Caco-2 (cell line): ENCODE measurements at regions not wholly inside any gene's neighbourhood (a gene's known extent, or its start where the extent isn't known, plus 50 kb on each side); places are given as distances from the start of the nearest gene placed in this dataset.
A peak's percentile ranks its signal among the peaks of the same experiment; 100 is the strongest.

Experiments
- BruUV-seq: library from RNA; stranded (reverse); fragments of 400-500 nt; replicated peaks from 2 replicates; lab custom pipeline; 2021; lab: Mats Ljungman, UMichigan
- CTCF ChIA-PET: fragments of 300-600 bp; sonication (Branson Sonifier 250); formaldehyde crosslinking; loops from one replicate; lab custom pipeline; 2022; ENCODE audit warnings: antibody characterized with exemption; lab: Charles Lee
- POLR2A ChIA-PET: fragments of 300-600 bp; sonication (Branson Sonifier 250); formaldehyde crosslinking; loops from one replicate; lab custom pipeline; 2022; ENCODE audit warnings: antibody characterized with exemption; lab: Charles Lee
- DNase-seq, 2 experiments: peaks; one replicate each; pipeline versions ENCODE4 v3.0.0 to v3.0.0-alpha.2; 2020 to 2022
- H3K27me3 ChIP-seq: replicated peaks from 2 replicates; pipeline ENCODE4 v1.6.0; 2011; ENCODE audit warnings: low read length; ENCODE audit not compliant: control insufficient read depth, insufficient read depth
- H3K36me3 ChIP-seq: 2 replicates; pipeline ENCODE4 v1.5.1; 2011; ENCODE audit warnings: low read length; ENCODE audit not compliant: control insufficient read depth, insufficient read depth
- H3K4me1 ChIP-seq: fragments of 250-450 bp; sonication (Bioruptor Pico); 2 replicates; pipeline ENCODE4 v1.5.1; 2020; ENCODE audit warnings: mild to moderate bottlenecking
- H3K4me3 ChIP-seq: 2 replicates; pipeline ENCODE4 v1.5.1; 2011; ENCODE audit warnings: low read depth, mild to moderate bottlenecking, control low read depth, low read length
- H3K9me3 ChIP-seq: fragments of 250-450 bp; sonication (Bioruptor Pico); 2 replicates; pipeline ENCODE4 v1.5.1; 2020; ENCODE audit warnings: mild to moderate bottlenecking, moderate library complexity
- H3K27ac Mint-ChIP-seq: one replicate; pipeline ENCODE4 v1.8.0; 2022; ENCODE audit warnings: mixed read lengths; ENCODE audit not compliant: unreplicated experiment
- H3K27me3 Mint-ChIP-seq: one replicate; pipeline ENCODE4 v1.8.0; 2022; ENCODE audit warnings: mixed read lengths; ENCODE audit not compliant: insufficient read depth, unreplicated experiment
- H3K36me3 Mint-ChIP-seq: one replicate; pipeline ENCODE4 v1.8.0; 2022; ENCODE audit warnings: mild to moderate bottlenecking, mixed read lengths; ENCODE audit not compliant: insufficient read depth, unreplicated experiment
- H3K4me1 Mint-ChIP-seq: one replicate; pipeline ENCODE4 v1.8.0; 2022; ENCODE audit warnings: low read depth, mixed read lengths; ENCODE audit not compliant: unreplicated experiment
- H3K4me3 Mint-ChIP-seq: one replicate; pipeline ENCODE4 v1.8.0; 2022; ENCODE audit warnings: mild to moderate bottlenecking, moderate library complexity, mixed read lengths; ENCODE audit not compliant: unreplicated experiment
- H3K9me3 Mint-ChIP-seq: one replicate; pipeline ENCODE4 v1.8.0; 2022; ENCODE audit warnings: mixed read lengths; ENCODE audit not compliant: unreplicated experiment
- CTCF ChIP-seq, 2 experiments: fragments of 200-600 bp in 1 of 2; IDR thresholded peaks; 1 replicate in 1 of 2; 2 replicates in 1 of 2; pipeline versions ENCODE4 v1.5.1 to v1.8.0; 2011 to 2022; ENCODE audit warnings: antibody characterized with exemption in 1 of 2, control low read depth in 1 of 2, inconsistent platforms in 1 of 2, low read depth in 1 of 2, low read length in 1 of 2, mild to moderate bottlenecking in 1 of 2, moderate library complexity in 1 of 2; ENCODE audit not compliant: insufficient read depth in 1 of 2, severe bottlenecking in 1 of 2, unreplicated experiment in 1 of 2
- intact Hi-C: fragments of 100-400 bp; cut with micrococcal nuclease; formaldehyde crosslinking; loops from one replicate; pipeline ENCODE4 v1.10.0; 2022; ENCODE audit not compliant: unreplicated experiment

- POLR2A ChIA-PET: no interaction called here
These were observed 305.2 kb downstream of the NDFIP2 start for GRCh38 chr13:79786176-79786575.

DNA sequence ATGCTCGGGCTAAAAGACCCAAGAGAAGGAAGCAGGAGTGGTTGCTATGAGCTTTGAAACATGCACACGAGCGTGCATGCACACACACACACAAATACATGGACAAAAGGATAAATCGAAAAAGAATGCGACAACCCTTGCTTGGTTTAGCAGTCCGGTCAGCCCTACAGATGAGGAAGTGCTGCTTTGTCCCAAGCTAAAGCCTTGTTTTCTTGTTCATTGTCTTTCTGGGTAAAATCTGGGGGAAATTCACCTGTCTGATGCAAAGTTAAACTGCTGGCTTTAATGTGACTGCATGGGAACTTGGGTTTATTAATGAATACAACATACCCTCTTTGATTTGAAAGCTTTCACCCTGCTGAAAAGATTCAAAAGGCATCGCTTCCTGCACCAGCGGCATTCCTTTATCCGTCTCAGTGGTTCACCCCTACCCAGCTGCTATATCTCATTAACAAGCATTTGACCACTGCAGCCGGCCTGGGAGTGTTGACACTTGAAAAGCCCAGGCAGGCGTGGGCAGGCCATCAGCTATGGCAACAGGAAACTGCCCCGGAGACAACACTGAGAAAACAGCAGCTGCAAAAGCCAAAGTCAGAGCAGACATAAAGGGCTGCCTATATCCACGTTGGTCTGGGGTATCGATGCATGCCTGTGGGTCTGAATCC, 301.7 kb downstream of the NDFIP2 start:
- intact Hi-C loops: loop anchor here (1.0 kb wide), 1 partner anchor 13 kb away; no protein-coding TSS in a partner anchor
- H3K27ac Mint-ChIP-seq: peak overlapping the region; percentile 78
- POLR2A ChIA-PET: interaction anchor here (0.5 to 1.0 kb wide), 3 partner anchors 13 to 84 kb away, joined by 3 read pairs; no protein-coding TSS in a partner anchor

More at GRCh38 chr13:79786176-79786575, 305.2 kb downstream of the NDFIP2 start:
- Mint-ChIP-seq H3K36me3 (no peaks in the 10 kb centered on the region), H3K4me3 (no peak overlapping the region), H3K4me1 (peaks cover 35% of the 10 kb centered on the region), H3K27me3 (no peaks in the 10 kb centered on the region), H3K9me3 (peaks cover 11% of the 10 kb centered on the region), H3K27ac (no peak overlapping the region)
- no peak for DNase-seq
- Histone ChIP-seq H3K4me1 (peaks cover 40% of the 10 kb centered on the region), H3K9me3 (peaks cover 21% of the 10 kb centered on the region), H3K36me3 (no peaks in the 10 kb centered on the region), H3K27me3 (no peaks in the 10 kb centered on the region), H3K4me3 (no peak overlapping the region)
- no peak for TF ChIP-seq CTCF (IDR thresholded peaks at IDR 0.05; ENCODE audit: insufficient read depth in 1 of 2, low read depth in 1 of 2, low read length in 1 of 2, severe bottlenecking in 1 of 2, unreplicated experiment in 1 of 2)
- BruUV-seq: no TSS peak
- CTCF ChIA-PET: no interaction called here
- intact Hi-C loops: no loop called here

More for the DNA sequence above, 301.7 kb downstream of the NDFIP2 start:
- TF ChIP-seq CTCF (IDR thresholded peaks at IDR 0.05; ENCODE audit: insufficient read depth in 1 of 2, low read depth in 1 of 2, low read length in 1 of 2, severe bottlenecking in 1 of 2, unreplicated experiment in 1 of 2): no peak
- no TSS peak for BruUV-seq
- Mint-ChIP-seq H3K36me3 (peaks cover 12% of the 10 kb centered on the region), H3K27me3 (no peaks in the 10 kb centered on the region), H3K4me1 (peaks cover 55% of the 10 kb centered on the region), H3K9me3 (no peaks in the 10 kb centered on the region), H3K4me3 (peak overlapping the region; percentile 42)
- CTCF ChIA-PET: interaction anchor here (0.5 to 0.7 kb wide), 2 partner anchors 12 to 79 kb away, joined by 3 read pairs; no protein-coding TSS in a partner anchor
- Histone ChIP-seq H3K4me3 (no peak overlapping the region), H3K9me3 (peaks cover 6% of the 10 kb centered on the region), H3K36me3 (no peaks in the 10 kb centered on the region), H3K27me3 (no peaks in the 10 kb centered on the region), H3K4me1 (peaks cover 68% of the 10 kb centered on the region)
- peak; percentile 76 to 87 for DNase-seq
